ENCODE measurements at regions not wholly inside any gene's neighbourhood (a gene's known extent, or its start where the extent isn't known, plus 50 kb on each side); places are given as distances from the start of the nearest gene placed in this dataset.

GRCh38 chr2:239488125-239488524, 87.3 kb upstream of the HDAC4 start:
- DNase-seq (ENCODE audit: low read depth, low spot score) (no peak), FAIRE-seq (no peak)
- no peaks in the 10 kb centered on the region for H3K9me1 ChIP-seq (replicated peaks; ENCODE audit: control insufficient read depth, extremely low read depth, insufficient read depth, low read length)
- no TSS peak for BruUV-seq (replicated peaks)
- POLR2A ChIA-PET = no interaction called here
- H3K9me3 ChIP-seq (replicated peaks; ENCODE audit: control insufficient read depth, insufficient read depth, low read length) = no peaks in the 10 kb centered on the region
- no peaks in the 10 kb centered on the region for H3K4me1 ChIP-seq (ENCODE audit: control insufficient read depth, extremely low read depth, insufficient read depth, low read length)
- no peak overlapping the region for H3K27ac ChIP-seq (ENCODE audit: insufficient read depth, low read depth, low read length)
- no peak overlapping the region for H3K4me2 ChIP-seq (ENCODE audit: insufficient read depth, low read length)
- no peaks in the 10 kb centered on the region for H3K27me3 ChIP-seq (ENCODE audit: control insufficient read depth in 2 of 2, insufficient read depth in 2 of 2, low read length in 2 of 2)
- H3K4me3 ChIP-seq (replicated peaks in 1 of 3; ENCODE audit: insufficient read depth in 1 of 3, low read depth in 1 of 3, low read length in 3 of 3) = no peak overlapping the region
- H2AFZ ChIP-seq (ENCODE audit: low read depth, low read length) = no peak overlapping the region
- H3K9ac ChIP-seq (replicated peaks; ENCODE audit: extremely low read depth, insufficient read depth, low read length) = no peak overlapping the region
- H3K79me2 ChIP-seq (ENCODE audit: control insufficient read depth, insufficient read depth, low read length) = no peaks in the 10 kb centered on the region
- no peaks in the 10 kb centered on the region for H4K20me1 ChIP-seq (replicated peaks; ENCODE audit: control insufficient read depth, extremely low read depth, insufficient read depth, low read length)
- dilution Hi-C loops (cut with MboI; ENCODE audit: extremely low pct_ligation_motif_present, low sequenced_read_pairs) = no loop called here
- intact Hi-C loops (cut with micrococcal nuclease) = no loop called here
- CTCF ChIA-PET = no interaction called here
- H3K36me3 ChIP-seq (ENCODE audit: control insufficient read depth in 2 of 2, extremely low read depth in 1 of 2, insufficient read depth in 2 of 2, low read length in 2 of 2) = no peaks in the 10 kb centered on the region
- TF ChIP-seq EZH2 (IDR thresholded peaks at IDR 0.05; ENCODE audit: borderline replicate concordance, low read depth, low read length, severe bottlenecking) = no peak
- TF ChIP-seq GATA2 (IDR thresholded peaks at IDR 0.05; ENCODE audit: insufficient read depth, insufficient read length, low read depth, low read length) = no peak
- TF ChIP-seq MYC (IDR thresholded peaks at IDR 0.05; ENCODE audit: low read depth, low read length) = no peak
- no peak for TF ChIP-seq POLR2A (IDR thresholded peaks at IDR 0.05; ENCODE audit: low read depth, low read length)
- TF ChIP-seq, protein P1, sequence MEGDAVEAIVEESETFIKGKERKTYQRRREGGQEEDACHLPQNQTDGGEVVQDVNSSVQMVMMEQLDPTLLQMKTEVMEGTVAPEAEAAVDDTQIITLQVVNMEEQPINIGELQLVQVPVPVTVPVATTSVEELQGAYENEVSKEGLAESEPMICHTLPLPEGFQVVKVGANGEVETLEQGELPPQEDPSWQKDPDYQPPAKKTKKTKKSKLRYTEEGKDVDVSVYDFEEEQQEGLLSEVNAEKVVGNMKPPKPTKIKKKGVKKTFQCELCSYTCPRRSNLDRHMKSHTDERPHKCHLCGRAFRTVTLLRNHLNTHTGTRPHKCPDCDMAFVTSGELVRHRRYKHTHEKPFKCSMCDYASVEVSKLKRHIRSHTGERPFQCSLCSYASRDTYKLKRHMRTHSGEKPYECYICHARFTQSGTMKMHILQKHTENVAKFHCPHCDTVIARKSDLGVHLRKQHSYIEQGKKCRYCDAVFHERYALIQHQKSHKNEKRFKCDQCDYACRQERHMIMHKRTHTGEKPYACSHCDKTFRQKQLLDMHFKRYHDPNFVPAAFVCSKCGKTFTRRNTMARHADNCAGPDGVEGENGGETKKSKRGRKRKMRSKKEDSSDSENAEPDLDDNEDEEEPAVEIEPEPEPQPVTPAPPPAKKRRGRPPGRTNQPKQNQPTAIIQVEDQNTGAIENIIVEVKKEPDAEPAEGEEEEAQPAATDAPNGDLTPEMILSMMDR (IDR thresholded peaks at IDR 0.05; ENCODE audit: extremely low read depth in 1 of 2, insufficient read depth in 1 of 2, low read depth in 1 of 2, low read length in 2 of 2) = no peak

DNA sequence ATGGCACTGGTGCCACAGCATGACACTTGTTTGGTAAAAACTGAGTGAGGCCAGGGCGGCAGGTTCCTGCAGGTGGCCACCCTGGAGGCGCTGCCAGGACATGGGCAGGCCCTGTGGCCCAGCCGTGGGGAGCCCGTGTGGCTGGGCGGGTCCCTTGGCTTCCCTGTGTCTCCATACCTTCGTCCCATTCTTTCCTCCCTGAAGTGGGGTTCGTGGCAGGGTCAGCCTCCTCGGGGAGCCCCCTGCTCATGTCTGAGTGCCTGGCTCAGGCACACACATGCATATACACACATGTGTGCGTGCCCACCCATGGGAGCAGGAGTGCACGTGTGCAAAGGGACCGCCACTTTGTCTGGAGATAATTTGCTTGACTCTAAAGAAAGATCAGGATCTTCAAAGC, 86.5 kb upstream of the HDAC4 start:
- Histone ChIP-seq H3K36me3 (ENCODE audit: control insufficient read depth in 2 of 2, extremely low read depth in 1 of 2, insufficient read depth in 2 of 2, low read length in 2 of 2) (no peaks in the 10 kb centered on the region), H2AFZ (ENCODE audit: low read depth, low read length) (no peak overlapping the region), H3K9me1 (replicated peaks; ENCODE audit: control insufficient read depth, extremely low read depth, insufficient read depth, low read length) (no peaks in the 10 kb centered on the region), H3K9ac (replicated peaks; ENCODE audit: extremely low read depth, insufficient read depth, low read length) (no peak overlapping the region), H4K20me1 (replicated peaks; ENCODE audit: control insufficient read depth, extremely low read depth, insufficient read depth, low read length) (no peaks in the 10 kb centered on the region), H3K4me2 (ENCODE audit: insufficient read depth, low read length) (no peak overlapping the region), H3K9me3 (replicated peaks; ENCODE audit: control insufficient read depth, insufficient read depth, low read length) (no peaks in the 10 kb centered on the region), H3K4me1 (ENCODE audit: control insufficient read depth, extremely low read depth, insufficient read depth, low read length) (no peaks in the 10 kb centered on the region), H3K4me3 (replicated peaks in 1 of 3; ENCODE audit: insufficient read depth in 1 of 3, low read depth in 1 of 3, low read length in 3 of 3) (no peak overlapping the region), H3K79me2 (ENCODE audit: control insufficient read depth, insufficient read depth, low read length) (no peaks in the 10 kb centered on the region), H3K27ac (ENCODE audit: insufficient read depth, low read depth, low read length) (no peak overlapping the region), H3K27me3 (ENCODE audit: control insufficient read depth in 2 of 2, insufficient read depth in 2 of 2, low read length in 2 of 2) (no peaks in the 10 kb centered on the region)
- dilution Hi-C loops (cut with MboI; ENCODE audit: extremely low pct_ligation_motif_present, low sequenced_read_pairs) = no loop called here
- intact Hi-C loops (cut with micrococcal nuclease) = no loop called here
- POLR2A ChIA-PET = no interaction called here
- CTCF ChIA-PET = no interaction called here
- FAIRE-seq (no peak), DNase-seq (ENCODE audit: low read depth, low spot score) (no peak)
- BruUV-seq (replicated peaks) = no TSS peak
- no peak for TF ChIP-seq POLR2AphosphoS5 (IDR thresholded peaks at IDR 0.05; ENCODE audit: insufficient read depth, low read depth, low read length)
- TF ChIP-seq POLR2A (IDR thresholded peaks at IDR 0.05; ENCODE audit: low read depth, low read length) = no peak
- no peak for TF ChIP-seq FOS (IDR thresholded peaks at IDR 0.05; ENCODE audit: borderline replicate concordance, insufficient read depth, low read length)
- no peak for TF ChIP-seq MAX (IDR thresholded peaks at IDR 0.05; ENCODE audit: insufficient read depth, insufficient read length)
- TF ChIP-seq JUN (IDR thresholded peaks at IDR 0.05; ENCODE audit: borderline replicate concordance, insufficient read depth, insufficient read length, low read depth) = no peak
